ENCODE measurements at regions not wholly inside any gene's neighbourhood (a gene's known extent, or its start where the extent isn't known, plus 50 kb on each side); places are given as distances from the start of the nearest gene placed in this dataset.

DNA sequence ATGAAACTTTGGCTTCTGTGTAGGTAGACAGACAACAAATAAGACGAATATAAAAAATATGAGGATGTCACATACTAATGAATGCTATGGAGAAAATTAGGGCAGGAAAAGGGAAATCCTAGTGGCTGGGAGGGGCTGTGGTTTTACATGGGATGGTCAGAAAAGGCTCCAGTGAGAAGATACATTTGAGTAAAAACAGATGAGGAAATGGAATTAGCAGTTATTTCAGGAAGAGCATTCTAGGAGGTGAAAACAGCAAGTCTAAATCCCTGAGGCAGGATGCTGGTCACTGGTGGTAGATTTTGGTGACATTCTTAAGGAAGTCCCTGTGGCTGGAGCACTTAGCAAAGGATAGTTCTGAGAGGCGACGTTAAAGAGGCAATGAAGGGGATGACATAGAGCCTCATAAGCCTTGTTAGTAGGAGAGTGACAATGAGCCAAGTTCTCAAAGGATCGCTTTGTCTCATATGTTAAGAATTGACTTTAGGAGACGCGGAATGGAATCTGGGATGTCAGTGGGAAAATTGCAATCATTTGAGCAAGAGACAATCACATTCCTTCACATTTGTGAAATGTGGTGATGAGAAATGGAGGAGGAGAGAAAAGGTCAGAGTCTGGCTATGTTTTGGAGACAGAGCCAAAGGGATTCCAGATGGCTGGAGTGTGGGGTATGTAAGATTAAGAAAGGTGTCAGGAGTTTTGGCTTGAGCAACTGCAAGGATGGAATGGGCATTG is 384.7 kb upstream of the FZD8 start:
- no peak overlapping the region for H3K4me3 ChIP-seq
- DNase-seq = no peak
- H3K36me3 ChIP-seq = no peaks in the 10 kb centered on the region
- H3K4me1 ChIP-seq = no peaks in the 10 kb centered on the region
- H3K9me3 ChIP-seq = no peaks in the 10 kb centered on the region
- no peak overlapping the region for H3K27ac ChIP-seq
- TF ChIP-seq, protein P1, sequence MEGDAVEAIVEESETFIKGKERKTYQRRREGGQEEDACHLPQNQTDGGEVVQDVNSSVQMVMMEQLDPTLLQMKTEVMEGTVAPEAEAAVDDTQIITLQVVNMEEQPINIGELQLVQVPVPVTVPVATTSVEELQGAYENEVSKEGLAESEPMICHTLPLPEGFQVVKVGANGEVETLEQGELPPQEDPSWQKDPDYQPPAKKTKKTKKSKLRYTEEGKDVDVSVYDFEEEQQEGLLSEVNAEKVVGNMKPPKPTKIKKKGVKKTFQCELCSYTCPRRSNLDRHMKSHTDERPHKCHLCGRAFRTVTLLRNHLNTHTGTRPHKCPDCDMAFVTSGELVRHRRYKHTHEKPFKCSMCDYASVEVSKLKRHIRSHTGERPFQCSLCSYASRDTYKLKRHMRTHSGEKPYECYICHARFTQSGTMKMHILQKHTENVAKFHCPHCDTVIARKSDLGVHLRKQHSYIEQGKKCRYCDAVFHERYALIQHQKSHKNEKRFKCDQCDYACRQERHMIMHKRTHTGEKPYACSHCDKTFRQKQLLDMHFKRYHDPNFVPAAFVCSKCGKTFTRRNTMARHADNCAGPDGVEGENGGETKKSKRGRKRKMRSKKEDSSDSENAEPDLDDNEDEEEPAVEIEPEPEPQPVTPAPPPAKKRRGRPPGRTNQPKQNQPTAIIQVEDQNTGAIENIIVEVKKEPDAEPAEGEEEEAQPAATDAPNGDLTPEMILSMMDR (IDR thresholded peaks at IDR 0.05) = no peak
- no peak for TF ChIP-seq POLR2A (IDR thresholded peaks at IDR 0.05)
- H3K27me3 ChIP-seq = no peaks in the 10 kb centered on the region

DNA sequence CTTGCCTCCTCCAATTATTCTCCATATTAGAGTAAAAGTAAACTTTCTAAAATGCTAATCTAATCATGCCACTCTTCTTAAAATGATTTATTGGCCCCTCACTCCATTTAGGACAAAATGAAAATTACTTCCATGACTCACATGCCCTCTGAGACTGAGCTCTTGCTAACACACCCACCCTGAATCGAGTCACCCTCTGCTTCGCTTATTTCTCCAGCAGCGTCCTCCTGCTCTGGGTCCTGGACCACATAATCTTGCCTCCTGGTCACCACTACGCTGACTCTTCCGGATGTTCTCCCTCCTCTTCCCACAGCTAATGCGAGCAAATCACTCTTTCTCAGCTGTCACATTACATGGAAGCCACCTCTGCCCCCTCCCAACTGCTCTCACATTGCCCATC is 384.0 kb upstream of the FZD8 start:
- Histone ChIP-seq H3K9me3 (no peaks in the 10 kb centered on the region), H3K4me1 (no peaks in the 10 kb centered on the region), H3K36me3 (no peaks in the 10 kb centered on the region), H3K27me3 (no peaks in the 10 kb centered on the region), H3K27ac (no peak overlapping the region), H3K4me3 (no peak overlapping the region)
- TF ChIP-seq, protein P1 (IDR thresholded peaks at IDR 0.05) = no peak
- TF ChIP-seq POLR2A (IDR thresholded peaks at IDR 0.05) = no peak
- DNase-seq = no peak

DNA sequence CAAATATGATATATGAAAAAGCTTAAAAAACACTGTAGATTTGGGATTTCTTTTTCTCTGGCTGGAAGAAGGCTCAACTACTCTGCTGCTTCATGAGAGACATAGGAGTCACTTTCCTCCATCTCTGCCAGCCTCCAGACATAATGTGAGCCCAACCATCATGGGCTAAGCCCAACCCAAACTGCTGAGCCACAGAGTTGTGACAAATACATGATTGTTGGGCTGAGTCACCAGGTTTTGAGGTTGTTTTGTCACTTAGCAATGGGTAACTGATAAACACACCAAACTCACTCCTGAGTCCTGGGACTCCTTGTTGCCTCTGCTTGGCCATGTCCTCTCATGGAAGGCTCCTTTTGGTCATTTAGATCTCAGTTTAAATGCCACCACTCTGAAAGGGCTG is 381.8 kb upstream of the FZD8 start:
- H3K9me3 ChIP-seq = no peaks in the 10 kb centered on the region
- H3K36me3 ChIP-seq = no peaks in the 10 kb centered on the region
- H3K27ac ChIP-seq = no peak overlapping the region
- DNase-seq = no peak
- no peak overlapping the region for H3K4me3 ChIP-seq
- H3K4me1 ChIP-seq = no peaks in the 10 kb centered on the region
- H3K27me3 ChIP-seq = no peaks in the 10 kb centered on the region
- no peak for TF ChIP-seq POLR2A (IDR thresholded peaks at IDR 0.05)
- TF ChIP-seq, protein P1 (IDR thresholded peaks at IDR 0.05) = no peak

DNA sequence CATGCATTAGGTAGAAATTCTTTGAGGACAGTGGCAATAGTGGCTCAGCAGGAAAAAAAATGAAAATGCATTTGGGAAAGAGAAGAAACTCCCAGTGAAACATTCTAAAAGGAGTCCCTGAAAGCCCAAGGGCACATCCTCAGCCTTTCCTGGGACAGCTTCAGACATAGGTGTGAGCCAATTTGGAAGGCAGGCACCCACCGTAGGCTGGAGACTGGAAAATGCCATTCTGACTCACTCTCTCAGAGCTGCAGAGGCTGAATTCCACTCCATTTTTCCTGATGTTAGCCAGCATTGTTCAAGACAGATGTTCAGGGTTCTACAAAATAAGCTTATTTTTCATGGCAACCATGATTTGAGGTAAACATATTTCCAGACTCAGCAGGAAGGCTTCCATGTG is 379.0 kb upstream of the FZD8 start:
- Histone ChIP-seq H3K27ac (no peak overlapping the region), H3K36me3 (no peaks in the 10 kb centered on the region), H3K4me3 (no peak overlapping the region), H3K4me1 (no peaks in the 10 kb centered on the region), H3K9me3 (no peaks in the 10 kb centered on the region), H3K27me3 (no peaks in the 10 kb centered on the region)
- DNase-seq = no peak
- TF ChIP-seq, protein P1 (IDR thresholded peaks at IDR 0.05) = no peak
- no peak for TF ChIP-seq POLR2A (IDR thresholded peaks at IDR 0.05)

DNA sequence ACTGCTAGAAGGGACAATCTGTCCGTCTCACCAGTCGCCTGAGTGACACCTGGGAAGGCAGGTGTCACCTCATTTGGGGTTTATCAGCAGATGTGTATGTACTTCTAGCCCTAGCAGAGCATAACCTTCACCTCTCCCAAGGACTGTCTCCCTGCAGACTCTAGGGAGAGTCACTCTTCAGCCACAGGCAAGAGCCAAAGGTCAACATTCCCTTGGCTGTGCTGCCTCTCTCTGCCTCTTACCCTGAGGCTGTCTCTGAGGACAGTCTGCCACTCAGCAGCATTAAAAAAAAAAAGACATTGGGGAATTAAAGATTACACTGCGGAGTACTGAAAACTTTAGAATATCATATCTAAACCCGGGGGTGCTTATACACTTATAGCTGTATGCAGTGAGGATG is 377.7 kb upstream of the FZD8 start:
- Histone ChIP-seq H3K4me1 (no peaks in the 10 kb centered on the region), H3K36me3 (no peaks in the 10 kb centered on the region), H3K4me3 (no peak overlapping the region), H3K27ac (no peak overlapping the region), H3K9me3 (no peaks in the 10 kb centered on the region), H3K27me3 (no peaks in the 10 kb centered on the region)
- no peak for TF ChIP-seq POLR2A (IDR thresholded peaks at IDR 0.05)
- TF ChIP-seq, protein P1 (IDR thresholded peaks at IDR 0.05) = no peak
- no peak for DNase-seq

DNA sequence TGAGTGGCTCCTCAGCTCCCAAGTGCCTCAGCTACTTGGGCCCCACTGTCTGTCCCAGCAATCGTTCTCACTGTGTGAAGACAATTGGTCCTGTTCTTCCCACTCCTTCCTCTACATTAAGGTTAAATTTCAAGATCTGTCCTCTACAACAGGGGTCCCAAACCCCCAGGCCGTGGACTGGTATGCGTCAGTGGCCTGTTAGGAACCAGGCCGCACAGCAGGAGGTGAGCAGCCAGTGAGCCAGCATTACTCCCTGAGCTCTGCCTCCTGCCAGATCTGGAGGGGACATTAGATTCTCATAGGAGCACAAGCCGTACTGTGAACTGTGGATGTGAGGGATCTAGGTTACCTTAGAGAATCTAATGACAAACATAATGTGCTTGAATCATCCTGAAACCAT is 376.9 kb upstream of the FZD8 start:
- Histone ChIP-seq H3K27ac (no peak overlapping the region), H3K36me3 (no peaks in the 10 kb centered on the region), H3K9me3 (no peaks in the 10 kb centered on the region), H3K4me1 (no peaks in the 10 kb centered on the region), H3K27me3 (no peaks in the 10 kb centered on the region), H3K4me3 (no peak overlapping the region)
- no peak for DNase-seq
- no peak for TF ChIP-seq POLR2A (IDR thresholded peaks at IDR 0.05)
- TF ChIP-seq, protein P1 (IDR thresholded peaks at IDR 0.05) = no peak

All from Peyer's patch (tissue), 4 donors.